ENCODE measurements at regions not wholly inside any gene's neighbourhood (a gene's known extent, or its start where the extent isn't known, plus 50 kb on each side); places are given as distances from the start of the nearest gene placed in this dataset.

- no peak for TF ChIP-seq EP300 (IDR thresholded peaks at IDR 0.05)
- no peak for TF ChIP-seq CTCF (IDR thresholded peaks at IDR 0.05)
Observed at GRCh38 chr10:130642926-130643325, 506.7 kb downstream of the GLRX3 start.

Data from ovary (tissue), 3 donors.